ENCODE measurements at regions not wholly inside any gene's neighbourhood (a gene's known extent, or its start where the extent isn't known, plus 50 kb on each side); places are given as distances from the start of the nearest gene placed in this dataset.

DNA sequence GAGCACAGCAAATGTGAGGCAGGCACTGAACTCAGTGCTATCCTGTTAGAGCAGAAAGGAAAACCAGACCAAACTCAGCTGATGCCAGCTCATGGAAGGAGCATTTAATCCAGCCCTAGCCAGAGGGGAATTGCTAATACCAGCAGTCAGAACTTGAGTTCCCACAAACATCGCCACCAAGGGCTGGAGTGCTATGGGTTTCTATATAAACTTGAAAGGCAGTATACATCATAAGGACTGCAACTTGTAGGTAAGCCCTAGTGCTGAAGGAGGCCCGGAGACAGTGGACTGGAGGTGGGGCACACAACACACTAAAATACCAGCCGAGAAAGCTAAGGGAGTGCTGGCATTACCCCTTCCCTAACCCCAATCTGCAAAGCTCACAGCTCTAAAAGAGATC, 440.2 kb downstream of the PRR32 start:
- no peak for TF ChIP-seq CTCF (conservative IDR thresholded peaks at IDR 0.05; ENCODE audit: low read depth)
- no peak overlapping the region for H3K27ac ChIP-seq
- ChIA-PET POLR2A (ENCODE audit: low non-redundant PET) (no interaction called here), CTCF (no interaction called here)
- no peak for DNase-seq (ENCODE audit: low spot score)

DNA sequence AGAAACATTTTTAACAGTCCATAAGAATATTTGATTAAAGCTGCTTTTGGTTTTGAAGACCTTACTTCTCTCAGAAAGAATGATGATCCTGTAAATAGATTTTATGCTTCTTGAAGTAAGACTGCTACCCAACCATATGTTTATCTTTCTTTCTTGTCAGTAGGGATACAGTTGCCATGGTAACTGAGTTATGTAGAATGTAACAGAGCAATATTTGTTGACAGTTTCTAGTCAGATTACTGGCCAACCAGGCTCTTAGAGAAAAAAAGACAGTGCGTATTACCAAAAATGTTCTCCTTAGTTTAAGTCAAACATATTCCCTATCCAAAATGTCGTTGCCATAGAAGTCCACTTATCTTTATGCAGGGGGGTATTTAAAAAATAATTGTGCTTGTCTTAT, 456.8 kb downstream of the PRR32 start:
- no peak overlapping the region for H3K27ac ChIP-seq
- CTCF ChIA-PET: interaction anchor here (0.8 kb wide), 1 partner anchor 211 kb away, joined by 3 read pairs; no protein-coding TSS in a partner anchor

DNA sequence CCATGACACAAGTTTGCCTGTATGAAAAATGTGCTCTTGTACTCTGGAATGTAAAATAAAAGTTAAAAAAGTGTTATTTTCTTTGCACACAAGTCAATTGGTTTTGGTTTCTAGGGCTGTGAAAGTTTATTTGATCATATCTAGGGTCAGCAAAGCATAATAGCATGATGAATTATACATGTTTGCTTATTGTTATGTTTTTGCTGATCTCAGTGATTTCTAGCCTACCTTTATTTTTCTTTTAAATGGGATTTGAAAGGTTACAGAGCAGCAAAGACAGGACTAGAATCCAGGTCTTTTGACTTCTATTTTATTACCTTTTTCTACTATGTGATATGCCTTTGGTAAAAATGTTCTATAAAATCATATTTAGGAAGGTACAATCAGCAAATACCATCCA, 481.0 kb downstream of the PRR32 start:
- H3K27ac ChIP-seq: no peak overlapping the region
- no peak for TF ChIP-seq CTCF (conservative IDR thresholded peaks at IDR 0.05; ENCODE audit: low read depth)
- POLR2A ChIA-PET (ENCODE audit: low non-redundant PET): no interaction called here
- CTCF ChIA-PET: no interaction called here
- DNase-seq (ENCODE audit: low spot score): no peak

More for the DNA sequence above, 456.8 kb downstream of the PRR32 start:
- TF ChIP-seq CTCF (conservative IDR thresholded peaks at IDR 0.05; ENCODE audit: low read depth): no peak
- DNase-seq (ENCODE audit: low spot score): no peak
- POLR2A ChIA-PET (ENCODE audit: low non-redundant PET): no interaction called here

GRCh38 chrX:127302841-127303240, 483.3 kb downstream of the PRR32 start:
- CTCF ChIA-PET: no interaction called here
- no peak for TF ChIP-seq CTCF (conservative IDR thresholded peaks at IDR 0.05; ENCODE audit: low read depth)
- no peak for DNase-seq (ENCODE audit: low spot score)
- POLR2A ChIA-PET (ENCODE audit: low non-redundant PET): no interaction called here
- H3K27ac ChIP-seq: no peak overlapping the region

- no peak overlapping the region for H3K27ac ChIP-seq
- no peak for TF ChIP-seq CTCF (conservative IDR thresholded peaks at IDR 0.05; ENCODE audit: low read depth)
- ChIA-PET POLR2A (ENCODE audit: low non-redundant PET) (no interaction called here), CTCF (interaction anchor here (0.6 kb wide), 1 partner anchor 47 kb away, joined by 3 read pairs; no protein-coding TSS in a partner anchor)
- DNase-seq (ENCODE audit: low spot score): no peak
Measured at GRCh38 chrX:127305013-127305412, 485.5 kb downstream of the PRR32 start.

DNA sequence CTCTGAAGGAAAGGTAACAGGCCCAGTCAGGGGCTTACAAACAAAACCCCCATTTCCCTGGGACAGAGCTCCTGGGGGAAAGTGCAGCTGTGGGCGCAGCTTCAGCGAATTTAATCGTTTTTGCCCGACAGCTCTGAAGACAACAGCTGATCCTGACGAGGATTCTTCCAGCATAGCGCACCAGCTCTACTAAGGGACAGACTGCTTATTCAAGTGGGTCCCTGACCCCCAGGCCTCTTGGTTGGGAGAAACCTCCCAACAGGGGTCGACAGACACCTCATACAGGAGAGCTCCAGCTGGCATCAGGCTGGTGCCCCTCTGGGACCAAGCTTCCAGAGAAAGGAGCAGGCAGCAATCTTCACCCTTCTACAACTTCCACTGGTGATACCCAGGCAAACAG, 486.7 kb downstream of the PRR32 start:
- no peak for TF ChIP-seq CTCF (conservative IDR thresholded peaks at IDR 0.05; ENCODE audit: low read depth)
- DNase-seq (ENCODE audit: low spot score): no peak
- H3K27ac ChIP-seq: no peak overlapping the region
- ChIA-PET CTCF (no interaction called here), POLR2A (ENCODE audit: low non-redundant PET) (no interaction called here)

GRCh38 chrX:127313635-127314034, 494.1 kb downstream of the PRR32 start:
- DNase-seq (ENCODE audit: low spot score): no peak
- ChIA-PET POLR2A (ENCODE audit: low non-redundant PET) (no interaction called here), CTCF (no interaction called here)
- no peak overlapping the region for H3K27ac ChIP-seq
- TF ChIP-seq CTCF (conservative IDR thresholded peaks at IDR 0.05; ENCODE audit: low read depth): no peak
